A549 (cell line): ENCODE measurements at regions not wholly inside any gene's neighbourhood (a gene's known extent, or its start where the extent isn't known, plus 50 kb on each side); places are given as distances from the start of the nearest gene placed in this dataset.

Experiments
- CTCF ChIP-seq: fragments of >200 bp; sonication (Bioruptor Twin); formaldehyde crosslinking; IDR thresholded peaks from 3 replicates; pipeline ENCODE4 v1.5.1; 2016
- HMGXB4 ChIP-seq: fragments of 250-450 bp; sonication (Bioruptor Pico); IDR thresholded peaks from 2 replicates; pipeline ENCODE4 v1.5.0; 2021; ENCODE audit warnings: mild to moderate bottlenecking, moderate library complexity, borderline replicate concordance
- KDM1A ChIP-seq: fragments of 200-600 bp; sonication (generic); IDR thresholded peaks from 2 replicates; pipeline ENCODE4 v1.6.1; 2016; ENCODE audit warnings: low read depth, mild to moderate bottlenecking
- POLR2AphosphoS2 ChIP-seq: conservative IDR thresholded peaks from 2 replicates; pipeline ENCODE4 v1.6.1; 2012; ENCODE audit warnings: low read length, improper control_type of control experiment, inconsistent platforms

GRCh38 chr18:73749304-73749703, 398.3 kb downstream of the FBXO15 start:
- TF ChIP-seq CTCF (no peak), POLR2AphosphoS2 (no peak), KDM1A (no peak), HMGXB4 (CRISPR knock-in tag) (no peak)
